RWPE1 (cell line): ENCODE measurements at regions not wholly inside any gene's neighbourhood (a gene's known extent, or its start where the extent isn't known, plus 50 kb on each side); places are given as distances from the start of the nearest gene placed in this dataset.

ENCODE experiments used
- CTCF ChIA-PET: fragments of 350-600 bp; sonication (Branson Sonifier 250); formaldehyde crosslinking; extraction: SDS; loops from one replicate; lab custom pipeline; 2021; lab: Yijun Ruan, JAX
- POLR2A ChIA-PET: fragments of 400-600 bp; formaldehyde crosslinking; extraction: SDS; loops from one replicate; lab custom pipeline; 2020; ENCODE audit warnings: antibody characterized with exemption; ENCODE audit not compliant: low non-redundant PET; lab: Yijun Ruan, JAX
- DNase-seq: peaks from one replicate; pipeline ENCODE4 v3.0.0; 2012; ENCODE audit warnings: low spot score
- H3K27ac ChIP-seq: fragments of 450-650 bp; 2 replicates; pipeline ENCODE4 v1.5.1; 2017
- TF ChIP-seq, protein P1 (sequence below): fragments of 450-650 bp; conservative IDR thresholded peaks from 2 replicates; pipeline ENCODE4 v1.5.1; 2017; ENCODE audit warnings: low read depth, mild to moderate bottlenecking

DNA sequence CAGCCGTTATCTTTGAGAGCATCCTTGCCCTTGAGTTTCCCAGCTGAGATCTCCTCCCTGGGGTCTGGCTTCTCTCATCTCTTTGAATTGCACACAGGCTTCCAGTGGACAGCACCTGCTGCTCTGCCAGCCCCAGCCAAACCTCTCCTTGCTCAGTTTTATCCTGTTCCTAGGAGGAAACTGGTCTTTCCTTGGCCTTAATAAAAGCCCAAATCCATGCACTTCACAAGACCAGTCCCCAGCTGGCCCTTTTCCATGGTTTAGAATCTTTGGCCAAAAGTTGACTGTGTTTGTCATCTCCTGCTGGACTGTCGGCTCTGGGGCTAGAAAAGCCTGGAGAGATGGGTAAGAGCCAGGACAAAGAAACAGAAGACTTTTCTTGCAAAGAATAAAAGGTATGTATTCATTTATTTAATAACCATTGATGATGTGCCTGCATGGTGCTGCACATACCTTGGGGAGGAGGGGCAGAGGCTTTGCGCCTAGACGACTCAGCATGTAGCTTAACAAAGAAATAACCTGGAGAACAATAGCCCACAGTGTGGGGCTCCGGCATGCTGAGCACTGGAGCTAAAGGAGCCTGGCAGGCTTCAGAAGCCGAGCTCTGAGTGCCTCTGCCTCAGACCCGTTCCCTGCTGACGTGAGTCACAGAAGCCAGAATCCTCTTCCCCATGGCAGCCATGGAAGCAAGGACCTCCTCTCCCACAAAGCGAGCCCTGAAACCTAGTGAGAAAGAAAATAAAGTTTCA, 319.3 kb upstream of the B3GAT1 start:
- TF ChIP-seq, protein P1, sequence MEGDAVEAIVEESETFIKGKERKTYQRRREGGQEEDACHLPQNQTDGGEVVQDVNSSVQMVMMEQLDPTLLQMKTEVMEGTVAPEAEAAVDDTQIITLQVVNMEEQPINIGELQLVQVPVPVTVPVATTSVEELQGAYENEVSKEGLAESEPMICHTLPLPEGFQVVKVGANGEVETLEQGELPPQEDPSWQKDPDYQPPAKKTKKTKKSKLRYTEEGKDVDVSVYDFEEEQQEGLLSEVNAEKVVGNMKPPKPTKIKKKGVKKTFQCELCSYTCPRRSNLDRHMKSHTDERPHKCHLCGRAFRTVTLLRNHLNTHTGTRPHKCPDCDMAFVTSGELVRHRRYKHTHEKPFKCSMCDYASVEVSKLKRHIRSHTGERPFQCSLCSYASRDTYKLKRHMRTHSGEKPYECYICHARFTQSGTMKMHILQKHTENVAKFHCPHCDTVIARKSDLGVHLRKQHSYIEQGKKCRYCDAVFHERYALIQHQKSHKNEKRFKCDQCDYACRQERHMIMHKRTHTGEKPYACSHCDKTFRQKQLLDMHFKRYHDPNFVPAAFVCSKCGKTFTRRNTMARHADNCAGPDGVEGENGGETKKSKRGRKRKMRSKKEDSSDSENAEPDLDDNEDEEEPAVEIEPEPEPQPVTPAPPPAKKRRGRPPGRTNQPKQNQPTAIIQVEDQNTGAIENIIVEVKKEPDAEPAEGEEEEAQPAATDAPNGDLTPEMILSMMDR = no peak
- no peak overlapping the region for H3K27ac ChIP-seq
- ChIA-PET POLR2A (no interaction called here), CTCF (no interaction called here)
- no peak for DNase-seq

DNA sequence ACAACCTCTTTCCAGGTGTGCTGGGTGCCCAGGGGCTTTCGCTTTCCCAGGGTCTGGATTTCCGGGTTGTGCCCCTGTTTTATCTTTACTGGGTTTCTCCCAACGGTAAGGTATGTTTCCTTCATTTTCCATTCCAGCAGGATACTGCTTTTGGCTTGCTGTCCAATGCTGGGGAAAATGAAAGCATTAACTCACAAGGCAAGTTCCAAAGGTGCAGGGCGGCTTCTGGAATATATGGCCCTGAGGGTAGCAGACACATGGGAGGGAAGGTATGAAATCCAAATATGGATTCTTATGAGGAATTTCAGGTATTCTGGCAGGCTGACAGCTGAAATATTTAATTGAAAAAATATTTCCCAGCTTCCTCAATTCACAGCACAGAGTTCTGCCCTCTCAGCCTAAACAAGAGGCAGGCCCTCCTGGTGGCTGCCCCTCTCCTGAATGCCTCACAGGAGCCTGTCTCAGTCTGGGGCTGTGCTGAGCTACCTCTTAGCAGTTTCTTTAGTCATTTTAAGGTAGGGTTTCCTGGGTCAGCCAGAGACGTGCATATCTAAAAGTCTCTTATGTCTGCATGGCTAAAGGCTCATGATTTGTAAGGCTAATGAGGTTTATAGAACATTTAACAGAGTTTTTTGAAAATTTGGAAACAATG, 318.6 kb upstream of the B3GAT1 start:
- no peak overlapping the region for H3K27ac ChIP-seq
- ChIA-PET POLR2A (no interaction called here), CTCF (no interaction called here)
- no peak for DNase-seq
- TF ChIP-seq, protein P1 = no peak

DNA sequence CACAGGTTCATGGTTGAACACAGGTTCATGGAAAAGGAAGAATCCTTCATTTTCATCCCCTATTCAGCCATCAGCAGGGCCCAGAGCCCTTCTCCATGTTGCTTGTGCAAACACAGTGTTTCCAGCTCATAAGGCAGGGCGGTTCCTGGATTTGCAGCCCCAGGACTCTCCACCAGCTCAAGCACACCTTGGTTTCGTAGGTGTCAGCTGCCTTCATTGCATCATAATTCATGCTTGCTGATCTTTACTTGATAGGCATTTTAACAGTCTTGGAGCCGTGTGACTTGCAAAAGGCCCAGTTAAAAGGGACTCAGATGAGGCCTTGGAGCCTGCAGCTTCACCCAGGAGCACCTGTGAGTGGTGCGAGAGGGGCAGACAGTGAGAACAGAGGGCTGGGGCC, 318.1 kb upstream of the B3GAT1 start:
- no peak for DNase-seq
- TF ChIP-seq, protein P1 = no peak
- ChIA-PET CTCF (no interaction called here), POLR2A (no interaction called here)
- no peak overlapping the region for H3K27ac ChIP-seq

DNA sequence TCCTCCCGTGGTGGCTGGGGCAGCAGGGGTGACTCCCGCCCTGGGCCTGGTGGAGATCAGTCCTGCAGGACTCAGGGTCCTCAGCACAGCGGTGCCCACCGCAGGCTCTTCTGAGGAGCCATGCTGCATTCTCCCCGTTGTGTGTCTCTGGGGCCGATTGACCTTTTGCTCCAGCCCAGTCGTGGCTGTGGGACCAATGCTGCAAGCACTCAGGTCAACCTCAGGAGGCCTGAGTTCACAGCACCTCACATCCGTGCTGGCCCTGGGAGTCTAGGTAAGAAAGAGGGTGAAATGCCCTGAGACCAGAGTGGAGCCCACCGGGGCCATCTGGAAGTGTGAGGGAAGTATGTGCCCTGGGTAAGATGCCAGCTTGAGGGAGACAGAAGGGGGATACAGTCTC, 316.1 kb upstream of the B3GAT1 start:
- TF ChIP-seq, protein P1 = no peak
- no peak for DNase-seq
- ChIA-PET POLR2A (no interaction called here), CTCF (no interaction called here)
- no peak overlapping the region for H3K27ac ChIP-seq

DNA sequence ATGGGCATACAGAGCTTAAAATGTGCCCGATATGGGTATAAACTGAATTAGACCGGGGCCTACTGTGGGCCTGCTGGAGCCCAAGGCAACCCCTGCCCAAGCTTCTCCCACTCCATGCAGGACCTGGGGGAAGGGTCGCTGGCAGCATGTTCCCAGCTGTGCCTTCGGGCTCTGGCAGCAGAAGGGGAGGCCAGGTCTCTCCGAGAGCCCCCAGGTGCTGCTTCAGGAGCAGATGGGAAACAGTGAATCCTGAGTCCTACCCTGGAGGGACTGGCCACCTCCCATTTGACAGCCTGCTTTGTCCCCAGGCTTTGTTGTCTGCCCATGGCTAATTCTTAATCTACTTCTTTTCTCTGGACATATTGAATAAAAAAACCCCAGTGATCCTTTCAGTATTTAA, 315.6 kb upstream of the B3GAT1 start:
- DNase-seq = no peak
- H3K27ac ChIP-seq = no peak overlapping the region
- TF ChIP-seq, protein P1 = no peak
- CTCF ChIA-PET = interaction anchor here (1.0 kb wide), 1 partner anchor 88 kb away, joined by 4 read pairs; no protein-coding TSS in a partner anchor
- POLR2A ChIA-PET = no interaction called here

DNA sequence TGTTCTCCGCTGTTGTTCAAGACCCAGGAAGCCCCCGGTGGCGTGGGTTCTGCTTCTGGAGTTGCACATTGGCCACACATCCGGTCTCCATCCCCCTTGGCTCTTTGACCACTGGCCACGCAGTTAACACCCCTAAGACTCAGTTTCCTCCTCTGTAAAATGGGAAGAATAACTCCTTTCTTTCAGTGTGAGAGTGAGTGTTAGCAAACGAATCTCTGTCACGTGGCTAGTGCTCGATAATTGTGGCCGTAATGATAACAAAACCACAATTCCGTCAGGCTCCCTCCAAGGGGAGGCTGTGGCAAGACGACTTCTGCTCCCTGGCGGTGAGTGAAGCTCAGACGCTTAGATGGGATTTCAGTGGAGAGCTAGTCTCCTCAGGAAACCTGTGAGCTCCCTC, 315.2 kb upstream of the B3GAT1 start:
- TF ChIP-seq, protein P1 = no peak
- CTCF ChIA-PET = interaction anchor here (1.0 kb wide), 1 partner anchor 88 kb away, joined by 4 read pairs; no protein-coding TSS in a partner anchor
- DNase-seq = no peak
- POLR2A ChIA-PET = no interaction called here
- H3K27ac ChIP-seq = no peak overlapping the region
